ENCODE measurements at regions not wholly inside any gene's neighbourhood (a gene's known extent, or its start where the extent isn't known, plus 50 kb on each side); places are given as distances from the start of the nearest gene placed in this dataset.
A peak's percentile ranks its signal among the peaks of the same experiment; 100 is the strongest.
"Not testable (repeated sequence)": the region's sequence is repeated elsewhere in the genome, so short reads cannot be mapped to it uniquely, and the experiment has no call there.

DNA sequence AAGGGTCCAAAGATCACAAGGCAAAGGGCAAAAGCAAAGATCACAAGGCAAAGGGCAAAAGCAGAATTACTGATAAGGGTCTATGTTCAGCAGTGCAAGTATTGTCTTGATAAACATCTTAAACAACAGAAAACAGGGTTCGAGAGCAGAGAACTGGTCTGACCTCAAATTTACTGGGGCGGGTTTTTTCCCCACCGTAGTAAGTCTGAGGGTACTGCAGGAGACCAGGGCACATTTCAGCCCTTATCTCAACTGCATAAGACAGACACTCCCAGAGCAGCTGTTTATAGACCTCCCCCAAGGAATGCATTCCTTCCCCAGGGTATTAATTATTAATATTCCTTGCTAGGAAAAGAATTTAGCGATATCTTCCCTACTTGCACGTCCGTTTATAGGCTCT lies 61.3 kb downstream of the ZNF860 start:
- H3K4me1 Mint-ChIP-seq (ENCODE audit: low read depth); POLR2A ChIA-PET; H3K27me3 Mint-ChIP-seq (ENCODE audit: low read depth); H3K27ac Mint-ChIP-seq; DNase-seq; H3K4me3 Mint-ChIP-seq; CTCF ChIA-PET; H3K36me3 Mint-ChIP-seq (ENCODE audit: low read depth); ATAC-seq: not testable (repeated sequence)
- H3K9me3 Mint-ChIP-seq (ENCODE audit: insufficient read depth) = peaks cover 18% of the 10 kb centered on the region

DNA sequence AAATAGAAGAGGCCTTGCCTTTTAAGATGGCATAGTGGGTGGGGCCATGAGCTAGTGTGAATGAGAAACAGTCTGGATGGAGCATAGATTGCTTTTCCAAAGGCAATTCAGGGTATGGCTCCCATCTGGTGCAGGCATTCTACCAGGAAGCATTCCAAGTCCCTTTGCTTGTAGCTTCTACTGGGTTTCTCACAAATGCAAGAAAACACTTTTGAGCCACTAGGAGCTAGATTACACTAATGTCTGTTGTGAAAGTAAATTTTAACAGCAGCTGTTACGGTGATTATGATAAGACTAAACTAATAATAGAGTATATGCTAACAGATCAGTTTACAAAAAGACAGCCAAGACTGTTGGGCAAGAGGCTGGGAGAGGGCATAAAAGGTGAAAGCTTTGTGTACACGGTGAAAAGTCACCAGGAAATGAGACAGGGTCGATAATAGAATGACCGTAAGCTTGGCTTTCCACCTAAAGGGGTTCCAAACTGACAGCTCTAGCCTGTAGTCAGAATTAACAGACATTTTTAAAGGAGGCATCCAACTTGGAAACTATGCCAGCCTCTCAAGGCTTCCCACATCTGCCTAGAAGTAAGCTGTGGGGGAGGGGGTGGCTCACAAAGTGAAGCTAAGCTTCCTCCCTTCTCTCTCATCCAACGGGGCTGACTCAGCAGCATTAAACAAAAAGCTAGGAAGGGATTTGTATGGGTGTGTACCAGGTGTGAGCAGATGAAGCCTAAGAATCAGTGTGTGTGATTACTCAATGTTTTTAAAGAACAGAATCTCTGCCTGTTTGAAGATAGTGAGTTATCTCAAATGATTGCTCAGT lies 61.1 kb upstream of the GPD1L start:
- H3K36me3 Mint-ChIP-seq (ENCODE audit: low read depth) = peaks cover 7% of the 10 kb centered on the region
- ATAC-seq (no peak), DNase-seq (no peak)
- peaks cover under 1% of the 10 kb centered on the region for H3K4me1 Mint-ChIP-seq (ENCODE audit: low read depth)
- peaks cover 18% of the 10 kb centered on the region for H3K9me3 Mint-ChIP-seq (ENCODE audit: insufficient read depth)
- H3K27me3 Mint-ChIP-seq (ENCODE audit: low read depth) = no peaks in the 10 kb centered on the region
- ChIA-PET POLR2A (no interaction called here), CTCF (interaction anchor here (1.0 kb wide), 1 partner anchor 26 kb away, joined by 3 read pairs; no protein-coding TSS in a partner anchor)
- H3K4me3 Mint-ChIP-seq = no peak overlapping the region
- H3K27ac Mint-ChIP-seq = no peak overlapping the region

DNA sequence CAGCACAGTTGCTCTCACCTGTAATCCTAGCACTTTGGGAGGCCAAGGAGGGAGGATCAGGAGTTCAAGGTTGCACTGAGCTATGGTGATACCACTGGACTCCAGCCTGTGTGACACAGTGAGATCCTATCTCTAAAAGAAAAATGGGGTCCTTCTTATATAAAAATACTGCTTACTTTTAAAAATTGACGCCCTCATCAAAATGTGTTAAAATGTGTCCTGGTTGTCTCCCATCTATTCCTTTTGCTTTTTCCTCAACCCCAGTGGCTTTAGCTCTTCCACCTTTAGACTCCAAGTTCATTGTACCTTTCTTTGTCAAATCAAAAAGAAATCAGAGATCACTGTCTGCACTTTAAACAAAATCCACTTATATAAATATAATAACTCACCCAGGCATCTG lies 60.3 kb upstream of the GPD1L start:
- peaks cover 7% of the 10 kb centered on the region for H3K36me3 Mint-ChIP-seq (ENCODE audit: low read depth)
- POLR2A ChIA-PET = no interaction called here
- H3K4me1 Mint-ChIP-seq (ENCODE audit: low read depth) = peaks cover 2% of the 10 kb centered on the region
- DNase-seq = no peak
- no peak overlapping the region for H3K4me3 Mint-ChIP-seq
- no peak for ATAC-seq
- CTCF ChIA-PET = no interaction called here
- H3K9me3 Mint-ChIP-seq (ENCODE audit: insufficient read depth) = peaks cover 18% of the 10 kb centered on the region
- H3K27me3 Mint-ChIP-seq (ENCODE audit: low read depth) = no peaks in the 10 kb centered on the region
- H3K27ac Mint-ChIP-seq = no peak overlapping the region

DNA sequence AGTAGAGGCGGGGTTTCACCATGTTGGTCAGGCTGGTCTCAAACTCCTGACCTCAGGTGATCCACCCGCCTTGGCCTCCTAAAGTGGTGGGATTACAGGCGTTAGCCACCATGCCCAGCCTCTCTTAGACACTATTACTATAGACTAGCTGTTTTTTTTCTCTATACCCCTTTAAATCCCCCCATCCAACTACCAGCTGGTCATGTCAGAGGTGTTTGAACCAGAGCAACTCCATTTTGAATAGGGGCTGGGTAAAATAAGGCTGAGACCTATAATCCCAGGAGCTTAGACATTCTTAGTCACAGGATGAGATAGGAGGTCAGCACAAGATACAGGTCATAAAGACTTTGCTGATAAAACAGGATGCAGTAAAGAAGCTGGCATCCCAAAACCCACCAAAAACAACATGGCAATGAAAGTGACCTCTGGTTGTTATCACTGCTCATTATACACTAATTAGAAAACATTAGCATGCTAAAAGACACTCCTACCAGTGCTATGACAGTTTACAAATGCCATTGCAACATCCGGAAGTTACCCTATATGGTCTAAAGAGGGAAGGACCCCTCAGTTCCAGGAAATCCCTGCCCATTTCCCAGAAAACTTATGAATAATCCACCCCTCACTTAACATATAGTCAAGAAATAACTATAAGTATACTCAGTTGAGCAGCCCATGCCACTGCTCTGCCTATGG lies 57.8 kb upstream of the GPD1L start:
- no peak overlapping the region for H3K27ac Mint-ChIP-seq
- CTCF ChIA-PET = no interaction called here
- peaks cover 3% of the 10 kb centered on the region for H3K27me3 Mint-ChIP-seq (ENCODE audit: low read depth)
- ATAC-seq (no peak), DNase-seq (no peak)
- no peaks in the 10 kb centered on the region for H3K36me3 Mint-ChIP-seq (ENCODE audit: low read depth)
- no peak overlapping the region for H3K4me3 Mint-ChIP-seq
- H3K4me1 Mint-ChIP-seq (ENCODE audit: low read depth) = peaks cover 2% of the 10 kb centered on the region
- POLR2A ChIA-PET = no interaction called here
- H3K9me3 Mint-ChIP-seq (ENCODE audit: insufficient read depth) = peaks cover 5% of the 10 kb centered on the region

DNA sequence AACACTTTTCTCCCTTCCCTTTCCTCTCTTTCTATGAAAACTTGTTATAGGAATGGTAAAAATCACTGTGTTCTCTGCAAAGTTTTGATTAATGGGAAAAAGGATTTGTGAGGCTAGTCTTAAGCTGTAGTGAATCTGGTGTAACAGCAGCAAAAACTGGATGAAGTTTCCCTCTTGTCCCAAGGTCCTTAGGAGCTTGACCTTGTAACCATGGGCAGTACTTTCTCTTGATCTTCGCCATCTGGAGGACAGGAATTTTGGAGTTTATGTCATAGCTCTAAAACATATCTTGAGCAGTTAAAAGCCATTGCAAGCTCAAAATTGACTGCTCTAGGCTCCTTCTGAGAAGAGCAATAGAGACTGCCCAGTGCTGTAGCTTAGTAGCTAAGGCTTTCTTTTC lies 56.5 kb upstream of the GPD1L start:
- no peaks in the 10 kb centered on the region for H3K36me3 Mint-ChIP-seq (ENCODE audit: low read depth)
- no peak for ATAC-seq
- POLR2A ChIA-PET = no interaction called here
- peaks cover 5% of the 10 kb centered on the region for H3K27me3 Mint-ChIP-seq (ENCODE audit: low read depth)
- CTCF ChIA-PET = interaction anchor here (1.2 kb wide), 1 partner anchor 31 kb away, joined by 3 read pairs; no protein-coding TSS in a partner anchor
- H3K4me1 Mint-ChIP-seq (ENCODE audit: low read depth) = peaks cover 2% of the 10 kb centered on the region
- H3K4me3 Mint-ChIP-seq = no peak overlapping the region
- DNase-seq = no peak
- no peak overlapping the region for H3K27ac Mint-ChIP-seq
- peaks cover 7% of the 10 kb centered on the region for H3K9me3 Mint-ChIP-seq (ENCODE audit: insufficient read depth)

DNA sequence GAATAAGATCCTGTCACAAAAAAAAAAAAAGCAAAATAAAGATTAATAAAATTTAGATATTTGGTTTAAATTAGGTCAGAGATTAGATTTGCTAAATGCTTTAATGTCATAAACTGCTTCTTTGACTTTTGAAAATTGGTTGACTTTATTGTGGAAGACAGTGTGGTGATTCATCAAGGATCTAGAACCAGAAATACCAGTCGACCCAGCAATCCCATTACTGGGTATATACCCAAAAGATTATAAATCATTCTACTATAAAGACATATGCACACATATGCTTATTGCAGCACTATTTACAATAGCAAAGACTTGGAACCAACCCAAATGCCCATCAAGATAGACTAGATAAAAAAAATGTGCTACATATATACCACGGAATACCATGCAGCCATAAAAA lies 54.2 kb upstream of the GPD1L start:
- Mint-ChIP-seq H3K4me1 (ENCODE audit: low read depth) (peaks cover 11% of the 10 kb centered on the region), H3K9me3 (ENCODE audit: insufficient read depth) (peaks cover 15% of the 10 kb centered on the region)
- CTCF ChIA-PET; H3K4me3 Mint-ChIP-seq; H3K27me3 Mint-ChIP-seq (ENCODE audit: low read depth); H3K36me3 Mint-ChIP-seq (ENCODE audit: low read depth); H3K27ac Mint-ChIP-seq; ATAC-seq; DNase-seq; POLR2A ChIA-PET: not testable (repeated sequence)

DNA sequence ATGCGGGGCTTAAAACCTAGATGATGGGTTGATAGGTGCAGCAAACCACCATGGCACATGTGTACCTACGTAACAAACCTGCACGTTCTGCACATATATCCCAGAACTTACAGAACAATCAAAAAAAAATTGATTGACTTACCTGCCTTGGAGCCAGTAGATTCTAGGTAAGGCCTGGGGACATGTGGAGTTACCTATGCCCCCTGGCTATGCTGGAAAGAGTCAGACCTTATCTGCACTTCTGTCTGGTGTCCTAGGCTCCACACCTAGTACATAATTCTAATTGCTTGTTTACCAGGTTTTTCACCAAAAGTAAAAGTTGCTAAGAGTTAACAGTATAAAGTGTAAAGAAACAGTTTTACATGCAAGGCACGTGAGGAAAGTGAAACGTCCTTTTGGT lies 53.6 kb upstream of the GPD1L start:
- Mint-ChIP-seq H3K4me1 (ENCODE audit: low read depth) (peaks cover 12% of the 10 kb centered on the region), H3K9me3 (ENCODE audit: insufficient read depth) (peaks cover 15% of the 10 kb centered on the region)
- POLR2A ChIA-PET; ATAC-seq; H3K27ac Mint-ChIP-seq; CTCF ChIA-PET; H3K36me3 Mint-ChIP-seq (ENCODE audit: low read depth); DNase-seq; H3K4me3 Mint-ChIP-seq; H3K27me3 Mint-ChIP-seq (ENCODE audit: low read depth): not testable (repeated sequence)

DNA sequence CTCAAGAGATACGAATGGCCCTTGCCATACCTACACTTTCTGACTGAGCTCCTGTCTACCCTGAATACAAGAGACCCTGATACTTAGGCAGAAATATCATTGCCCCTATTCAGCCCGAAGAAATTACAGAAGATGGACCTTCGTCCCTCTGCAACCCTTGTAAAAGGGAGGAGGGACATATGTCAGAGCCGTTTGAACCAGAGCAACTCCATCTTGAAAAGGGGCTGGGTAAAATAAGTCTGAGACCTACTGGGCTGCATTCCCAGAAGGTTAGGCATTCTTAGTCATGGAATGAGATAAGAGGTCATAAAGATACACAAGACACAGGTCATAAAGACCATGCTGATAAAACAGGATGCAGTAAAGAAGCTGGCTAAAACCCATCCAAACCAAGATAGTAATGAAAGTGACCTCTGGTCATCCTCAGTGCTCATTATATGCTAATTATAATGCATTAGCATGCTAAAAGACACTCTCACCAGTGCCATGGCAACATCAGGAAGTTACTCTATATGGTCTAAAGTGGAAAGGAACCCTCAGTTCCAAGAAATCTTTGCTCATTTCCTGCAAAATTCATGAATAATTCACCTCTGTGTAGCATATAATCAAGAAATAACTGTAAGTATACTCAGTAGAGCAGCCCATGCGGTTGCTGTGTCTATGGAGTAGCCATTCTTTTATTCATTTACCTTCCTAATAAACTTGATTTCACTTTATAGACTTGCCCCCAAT lies 49.7 kb upstream of the GPD1L start:
- Mint-ChIP-seq H3K9me3 (ENCODE audit: insufficient read depth) (peaks cover 11% of the 10 kb centered on the region), H3K36me3 (ENCODE audit: low read depth) (no peaks in the 10 kb centered on the region), H3K4me1 (ENCODE audit: low read depth) (peaks cover 11% of the 10 kb centered on the region), H3K4me3 (no peak overlapping the region), H3K27ac (no peak overlapping the region), H3K27me3 (ENCODE audit: low read depth) (peaks cover 5% of the 10 kb centered on the region)
- DNase-seq (no peak), ATAC-seq (peak; percentile 15)
- ChIA-PET POLR2A (no interaction called here), CTCF (no interaction called here)

Data from activated CD8-positive, alpha-beta T cell treated with anti-CD3 and anti-CD28 coated beads, Interleukin-2, amount 10 ng/mL, durations not matched to agents 7 days and 5 days (primary cell).